Hepatocyte (in vitro differentiated cells): ENCODE measurements at regions not wholly inside any gene's neighbourhood (a gene's known extent, or its start where the extent isn't known, plus 50 kb on each side); places are given as distances from the start of the nearest gene placed in this dataset.

Experiments used
- DNase-seq: peaks from one replicate; pipeline ENCODE4 v3.0.0-alpha.2; 2016; ENCODE audit warnings: low spot score
- H2AFZ ChIP-seq: fragments of 200-600 bp; sonication (generic); 2 replicates; pipeline ENCODE4 v1.6.0; 2016; ENCODE audit warnings: antibody characterized with exemption, mild to moderate bottlenecking
- H3K27ac ChIP-seq: fragments of 200-600 bp; sonication (generic); 2 replicates; pipeline ENCODE4 v1.5.1; 2016; ENCODE audit warnings: mild to moderate bottlenecking
- H3K27me3 ChIP-seq: fragments of 200-600 bp; sonication (generic); 2 replicates; pipeline ENCODE4 v1.6.1; 2016
- H3K36me3 ChIP-seq: fragments of 200-600 bp; sonication (generic); replicated peaks from 2 replicates; pipeline ENCODE4 v1.5.1; 2016; ENCODE audit warnings: low read depth; ENCODE audit not compliant: insufficient read depth
- H3K4me1 ChIP-seq: fragments of 200-600 bp; sonication (generic); 2 replicates; pipeline ENCODE4 v1.5.1; 2016; ENCODE audit warnings: mild to moderate bottlenecking, moderate library complexity; ENCODE audit not compliant: insufficient read depth
- H3K4me2 ChIP-seq: fragments of 200-600 bp; sonication (generic); 2 replicates; pipeline ENCODE4 v1.6.0; 2016
- H3K4me3 ChIP-seq: fragments of 200-600 bp; sonication (generic); 2 replicates; pipeline ENCODE4 v1.5.1; 2016; ENCODE audit warnings: mild to moderate bottlenecking
- H3K79me2 ChIP-seq: fragments of 200-600 bp; sonication (generic); 2 replicates; pipeline ENCODE4 v1.6.0; 2017; ENCODE audit warnings: mild to moderate bottlenecking
- H3K9me2 ChIP-seq: fragments of 200-600 bp; sonication (generic); replicated peaks from 2 replicates; pipeline ENCODE4 v1.6.0; 2017; ENCODE audit warnings: mild to moderate bottlenecking; ENCODE audit not compliant: insufficient read depth
- H3K9me3 ChIP-seq: fragments of 200-600 bp; sonication (generic); 2 replicates; pipeline ENCODE4 v1.5.1; 2016; ENCODE audit warnings: low read depth, mild to moderate bottlenecking
- H4K20me1 ChIP-seq: fragments of 200-600 bp; sonication (generic); 2 replicates; pipeline ENCODE4 v1.6.0; 2016; ENCODE audit warnings: mild to moderate bottlenecking; ENCODE audit not compliant: insufficient read depth, poor library complexity, severe bottlenecking
- CTCF ChIP-seq: fragments of 200-600 bp; sonication (generic); IDR thresholded peaks from 2 replicates; pipeline ENCODE4 v1.5.1; 2016; ENCODE audit warnings: antibody characterized with exemption, mild to moderate bottlenecking; ENCODE audit not compliant: poor library complexity
- EZH2 ChIP-seq: fragments of 200-600 bp; sonication (generic); IDR thresholded peaks from 2 replicates; pipeline ENCODE4 v1.6.1; 2016; ENCODE audit warnings: antibody characterized with exemption, mild to moderate bottlenecking, borderline replicate concordance
- EZH2phosphoT487 ChIP-seq: fragments of 200-600 bp; sonication (generic); IDR thresholded peaks from one replicate; pipeline ENCODE4 v1.6.1; 2018; ENCODE audit warnings: antibody characterized with exemption, mild to moderate bottlenecking, low read depth, moderate library complexity; ENCODE audit not compliant: unreplicated experiment, severe bottlenecking
- WGBS: methylation state at CpG from one replicate; pipeline ENCODE4 v1.1.6; 2016; ENCODE audit warnings: low lambda C conversion rate; ENCODE audit errors: missing lambda C conversion rate; 5-methylcytosine and 5-hydroxymethylcytosine counted together

GRCh38 chr12:23039834-23040233 lies 414.9 kb downstream of the ETNK1 start:
- Histone ChIP-seq H3K36me3 (no peaks in the 10 kb centered on the region), H3K4me3 (no peak overlapping the region), H3K4me2 (no peak overlapping the region), H3K79me2 (no peaks in the 10 kb centered on the region), H4K20me1 (no peaks in the 10 kb centered on the region), H3K9me2 (no peaks in the 10 kb centered on the region), H3K4me1 (no peaks in the 10 kb centered on the region), H3K27ac (no peak overlapping the region), H3K9me3 (no peaks in the 10 kb centered on the region), H2AFZ (no peak overlapping the region), H3K27me3 (no peaks in the 10 kb centered on the region)
- TF ChIP-seq EZH2 (no peak), EZH2phosphoT487 (no peak)
- no peak for DNase-seq
- 57% methylated on average over 2 of the region's 2 CpGs for WGBS

- TF ChIP-seq CTCF (no peak), EZH2phosphoT487 (no peak), EZH2 (no peak)
- Histone ChIP-seq H3K79me2 (no peaks in the 10 kb centered on the region), H4K20me1 (no peaks in the 10 kb centered on the region), H3K9me3 (no peaks in the 10 kb centered on the region), H3K4me1 (no peaks in the 10 kb centered on the region), H3K36me3 (no peaks in the 10 kb centered on the region), H2AFZ (no peak overlapping the region), H3K4me3 (no peak overlapping the region), H3K27ac (no peak overlapping the region), H3K4me2 (no peak overlapping the region), H3K27me3 (no peaks in the 10 kb centered on the region), H3K9me2 (no peaks in the 10 kb centered on the region)
- no peak for DNase-seq
- WGBS, result 95% methylated on average over 2 of the region's 2 CpGs
These were observed 416.8 kb downstream of the ETNK1 start for GRCh38 chr12:23041774-23042173.

- H3K27ac ChIP-seq, result no peak overlapping the region
- no peak overlapping the region for H2AFZ ChIP-seq
- no peaks in the 10 kb centered on the region for H4K20me1 ChIP-seq
- H3K79me2 ChIP-seq, result no peaks in the 10 kb centered on the region
- no peaks in the 10 kb centered on the region for H3K4me1 ChIP-seq
- H3K9me3 ChIP-seq, result no peaks in the 10 kb centered on the region
- H3K9me2 ChIP-seq, result no peaks in the 10 kb centered on the region
- DNase-seq, result no peak
- no peaks in the 10 kb centered on the region for H3K27me3 ChIP-seq
- TF ChIP-seq CTCF (no peak), EZH2 (no peak), EZH2phosphoT487 (no peak)
- 82% methylated on average over 1 of the region's 1 CpG for WGBS
- no peak overlapping the region for H3K4me3 ChIP-seq
- H3K4me2 ChIP-seq, result no peak overlapping the region
- H3K36me3 ChIP-seq, result no peaks in the 10 kb centered on the region
These were observed 418.7 kb downstream of the ETNK1 start for GRCh38 chr12:23043646-23044045.

- Histone ChIP-seq H3K9me2 (no peaks in the 10 kb centered on the region), H2AFZ (no peak overlapping the region), H4K20me1 (no peaks in the 10 kb centered on the region), H3K79me2 (no peaks in the 10 kb centered on the region), H3K9me3 (no peaks in the 10 kb centered on the region), H3K4me2 (no peak overlapping the region), H3K4me3 (no peak overlapping the region), H3K36me3 (no peaks in the 10 kb centered on the region), H3K27ac (no peak overlapping the region), H3K4me1 (no peaks in the 10 kb centered on the region), H3K27me3 (no peaks in the 10 kb centered on the region)
- no peak for DNase-seq
- TF ChIP-seq EZH2, result no peak
- no peak for TF ChIP-seq EZH2phosphoT487
- no peak for TF ChIP-seq CTCF
- 95% methylated on average over 1 of the region's 1 CpG for WGBS
These were observed 424.2 kb downstream of the ETNK1 start for GRCh38 chr12:23049180-23049579.
